KMS-11 (cell line): ENCODE measurements at regions not wholly inside any gene's neighbourhood (a gene's known extent, or its start where the extent isn't known, plus 50 kb on each side); places are given as distances from the start of the nearest gene placed in this dataset.
A peak's percentile ranks its signal among the peaks of the same experiment; 100 is the strongest.

Experiments used
- H2AFZ ChIP-seq: fragments of 200-600 bp; sonication (generic); 2 replicates; pipeline ENCODE4 v1.6.1; 2016; ENCODE audit warnings: antibody characterized with exemption, mixed run types, low read depth
- H3K27ac ChIP-seq: fragments of 200-600 bp; sonication (generic); 2 replicates; pipeline ENCODE4 v1.6.1; 2016; ENCODE audit warnings: mild to moderate bottlenecking, mixed run types
- H3K27me3 ChIP-seq: fragments of 200-600 bp; sonication (generic); 2 replicates; pipeline ENCODE4 v1.6.1; 2017; ENCODE audit warnings: mild to moderate bottlenecking, low read depth, mixed run types, moderate library complexity; ENCODE audit not compliant: insufficient read depth
- H3K36me3 ChIP-seq: fragments of 200-600 bp; sonication (generic); 2 replicates; pipeline ENCODE4 v1.6.1; 2017; ENCODE audit warnings: mild to moderate bottlenecking, mixed run types; ENCODE audit not compliant: insufficient read depth
- H3K4me1 ChIP-seq: fragments of 200-600 bp; sonication (generic); 2 replicates; pipeline ENCODE4 v1.6.1; 2016; ENCODE audit warnings: mild to moderate bottlenecking, low read depth, mixed run types; ENCODE audit not compliant: poor library complexity, severe bottlenecking
- H3K4me2 ChIP-seq: fragments of 200-600 bp; sonication (generic); 2 replicates; pipeline ENCODE4 v1.7.0; 2016; ENCODE audit warnings: mild to moderate bottlenecking, mixed run types
- H3K4me3 ChIP-seq: fragments of 200-600 bp; sonication (generic); IDR thresholded peaks from 2 replicates; pipeline ENCODE4 v1.6.1; 2017; ENCODE audit warnings: low read depth, low read length, mixed read lengths; ENCODE audit not compliant: insufficient read depth
- H3K79me2 ChIP-seq: fragments of 200-600 bp; sonication (generic); 2 replicates; pipeline ENCODE4 v1.6.1; 2016; ENCODE audit warnings: low read depth, mixed run types; ENCODE audit not compliant: insufficient read depth
- H3K9ac ChIP-seq: fragments of 200-600 bp; sonication (generic); 2 replicates; pipeline ENCODE4 v1.6.1; 2016; ENCODE audit warnings: mild to moderate bottlenecking, mixed run types
- H4K20me1 ChIP-seq: fragments of 200-600 bp; sonication (generic); 2 replicates; pipeline ENCODE4 v1.6.1; 2016; ENCODE audit warnings: mild to moderate bottlenecking, mixed run types; ENCODE audit not compliant: insufficient read depth
- TF ChIP-seq, protein P1 (sequence below): fragments of 200-600 bp; sonication (generic); conservative IDR thresholded peaks from 2 replicates; pipeline ENCODE4 v1.6.1; 2017; ENCODE audit warnings: low read depth, mild to moderate bottlenecking, antibody characterized with exemption, low read length, moderate library complexity, mixed read lengths

DNA sequence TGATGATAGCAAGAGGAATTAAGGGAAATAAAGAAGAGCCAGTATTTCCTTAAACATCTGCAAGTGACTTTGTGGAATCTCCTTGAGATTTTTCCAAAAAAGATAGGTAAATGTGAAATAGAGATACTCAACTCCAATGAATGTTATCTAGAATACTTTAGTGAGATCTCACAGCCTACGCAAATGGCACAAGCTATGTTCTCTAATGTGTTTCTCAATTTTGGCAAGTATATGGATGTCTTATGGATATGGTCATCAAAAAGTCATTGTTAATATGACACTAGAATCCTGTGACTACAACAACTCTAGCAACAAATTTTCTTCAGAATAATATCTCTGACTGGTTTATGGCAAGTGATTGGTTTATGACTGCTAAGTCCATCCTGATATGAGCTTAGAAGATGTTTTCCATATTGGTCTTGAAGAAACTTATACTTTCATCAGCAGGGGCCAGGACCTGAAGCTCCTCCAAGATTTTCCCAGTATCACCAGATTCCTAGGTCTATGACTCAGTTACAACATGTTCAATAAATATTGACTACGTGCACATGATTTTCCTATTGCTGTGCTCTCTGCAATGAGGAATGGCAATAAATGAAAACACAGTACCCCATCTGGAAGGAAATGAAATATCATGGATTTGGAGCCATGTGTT is 170.9 kb upstream of the THBS1 start:
- Histone ChIP-seq H3K27ac (no peak overlapping the region), H3K9ac (no peak overlapping the region)
- TF ChIP-seq, protein P1, sequence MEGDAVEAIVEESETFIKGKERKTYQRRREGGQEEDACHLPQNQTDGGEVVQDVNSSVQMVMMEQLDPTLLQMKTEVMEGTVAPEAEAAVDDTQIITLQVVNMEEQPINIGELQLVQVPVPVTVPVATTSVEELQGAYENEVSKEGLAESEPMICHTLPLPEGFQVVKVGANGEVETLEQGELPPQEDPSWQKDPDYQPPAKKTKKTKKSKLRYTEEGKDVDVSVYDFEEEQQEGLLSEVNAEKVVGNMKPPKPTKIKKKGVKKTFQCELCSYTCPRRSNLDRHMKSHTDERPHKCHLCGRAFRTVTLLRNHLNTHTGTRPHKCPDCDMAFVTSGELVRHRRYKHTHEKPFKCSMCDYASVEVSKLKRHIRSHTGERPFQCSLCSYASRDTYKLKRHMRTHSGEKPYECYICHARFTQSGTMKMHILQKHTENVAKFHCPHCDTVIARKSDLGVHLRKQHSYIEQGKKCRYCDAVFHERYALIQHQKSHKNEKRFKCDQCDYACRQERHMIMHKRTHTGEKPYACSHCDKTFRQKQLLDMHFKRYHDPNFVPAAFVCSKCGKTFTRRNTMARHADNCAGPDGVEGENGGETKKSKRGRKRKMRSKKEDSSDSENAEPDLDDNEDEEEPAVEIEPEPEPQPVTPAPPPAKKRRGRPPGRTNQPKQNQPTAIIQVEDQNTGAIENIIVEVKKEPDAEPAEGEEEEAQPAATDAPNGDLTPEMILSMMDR: no peak

DNA sequence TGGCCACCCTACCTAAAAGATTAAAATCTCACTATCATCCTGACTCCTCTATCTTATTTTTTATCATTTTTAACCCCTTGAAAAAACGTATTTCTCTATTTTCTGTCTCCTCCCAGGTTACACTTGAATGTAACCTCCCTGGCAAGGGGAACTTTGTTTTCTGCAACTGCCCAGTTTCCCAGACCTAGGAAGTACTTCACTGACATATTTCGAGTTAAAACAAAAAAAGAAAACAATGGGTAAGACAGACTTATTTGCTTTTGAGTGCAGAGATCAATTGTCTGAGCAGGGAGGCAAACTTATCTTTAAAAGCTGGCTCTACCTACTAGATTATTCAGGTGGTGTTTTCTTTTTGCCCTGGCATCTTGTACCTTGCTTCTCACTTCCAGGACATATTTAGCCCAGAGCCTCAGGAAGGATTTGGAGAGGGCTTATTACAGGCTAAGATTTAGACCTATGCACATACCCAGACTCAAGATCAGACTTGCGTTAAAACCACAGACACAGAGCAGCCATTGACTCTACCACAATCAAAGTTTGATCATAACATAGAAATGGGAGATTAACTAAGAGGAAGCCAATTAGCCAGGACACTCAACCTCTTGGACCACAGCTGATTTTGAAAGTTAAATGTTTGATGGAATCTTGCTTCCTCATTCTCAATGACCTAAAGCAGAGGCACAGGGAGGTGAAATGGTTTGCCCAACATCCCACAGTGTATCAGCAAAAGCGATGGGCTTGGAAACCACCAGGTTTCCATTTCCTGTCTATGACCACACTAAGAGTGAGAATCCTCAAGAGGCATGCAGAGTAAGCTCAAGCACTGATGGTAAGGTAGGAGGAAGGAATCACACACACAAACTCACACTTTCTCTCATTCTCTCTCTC is 169.5 kb upstream of the THBS1 start:
- Histone ChIP-seq H3K27me3 (no peaks in the 10 kb centered on the region; the same call in 1 of the 2 replicates), H4K20me1 (no peaks in the 10 kb centered on the region; the same call in 1 of the 2 replicates), H3K4me2 (peak overlapping the region; percentile 44), H3K4me1 (peaks cover 18% of the 10 kb centered on the region), H3K4me3 (no peak overlapping the region), H3K36me3 (no peaks in the 10 kb centered on the region), H3K79me2 (no peaks in the 10 kb centered on the region), H2AFZ (no peak overlapping the region), H3K27ac (no peak overlapping the region), H3K9ac (no peak overlapping the region)
- TF ChIP-seq, protein P1: no peak

More for the DNA sequence above, 170.9 kb upstream of the THBS1 start:
- H3K4me3 ChIP-seq: no peak overlapping the region
- no peaks in the 10 kb centered on the region; the same call in 1 of the 2 replicates for H4K20me1 ChIP-seq
- no peaks in the 10 kb centered on the region; the same call in 1 of the 2 replicates for H3K27me3 ChIP-seq
- no peaks in the 10 kb centered on the region for H3K36me3 ChIP-seq
- H3K4me1 ChIP-seq: peaks cover 18% of the 10 kb centered on the region
- H3K4me2 ChIP-seq: no peak overlapping the region
- no peaks in the 10 kb centered on the region for H3K79me2 ChIP-seq
- H2AFZ ChIP-seq: no peak overlapping the region

DNA sequence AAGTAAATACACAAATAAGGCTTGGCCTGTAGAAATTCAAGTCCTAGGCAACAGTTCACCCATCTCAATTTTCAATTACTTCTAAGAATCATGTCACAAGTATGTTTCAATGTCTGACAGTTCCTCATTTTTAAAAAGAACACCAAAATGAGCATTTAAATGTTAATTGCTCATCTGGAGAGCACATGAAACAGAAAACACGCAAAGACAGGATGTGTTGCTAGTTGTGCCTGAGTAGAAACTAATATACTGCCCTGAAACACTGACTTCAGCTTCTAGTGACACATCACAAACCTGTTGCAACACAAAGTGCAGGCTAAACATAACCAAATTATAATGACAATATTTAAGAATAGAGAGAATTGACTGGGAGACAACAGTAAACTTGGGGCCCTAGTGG is 167.3 kb upstream of the THBS1 start:
- no peaks in the 10 kb centered on the region for H3K79me2 ChIP-seq
- no peak overlapping the region for H3K4me3 ChIP-seq
- no peaks in the 10 kb centered on the region for H3K36me3 ChIP-seq
- H3K27ac ChIP-seq: no peak overlapping the region
- TF ChIP-seq, protein P1: no peak
- no peak overlapping the region for H3K4me2 ChIP-seq
- H3K4me1 ChIP-seq: peaks cover 18% of the 10 kb centered on the region
- H4K20me1 ChIP-seq: no peaks in the 10 kb centered on the region
- no peak overlapping the region for H2AFZ ChIP-seq
- no peak overlapping the region for H3K9ac ChIP-seq
- no peaks in the 10 kb centered on the region; the same call in 1 of the 2 replicates for H3K27me3 ChIP-seq

DNA sequence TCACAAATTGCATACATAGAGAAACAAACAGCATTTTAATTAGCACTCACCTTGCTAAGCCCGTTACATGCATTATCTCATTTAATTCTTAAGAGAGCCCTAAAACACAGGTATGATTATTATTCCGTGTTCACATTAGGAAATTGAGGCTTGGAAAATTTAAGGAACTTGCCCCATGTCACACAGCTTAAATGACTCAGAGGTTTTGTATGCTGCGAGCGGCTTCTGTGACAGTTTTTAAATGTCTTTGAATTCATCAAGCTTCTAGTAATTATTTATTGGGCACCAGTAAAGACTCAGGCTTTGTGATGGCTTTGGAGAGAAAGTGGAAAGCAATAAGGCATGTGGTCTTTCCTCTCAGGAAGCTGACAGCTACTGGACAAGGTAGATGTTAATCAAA is 166.7 kb upstream of the THBS1 start:
- no peak overlapping the region for H3K9ac ChIP-seq
- no peak overlapping the region for H3K4me3 ChIP-seq
- no peaks in the 10 kb centered on the region for H4K20me1 ChIP-seq
- H3K27me3 ChIP-seq: no peaks in the 10 kb centered on the region; the same call in 1 of the 2 replicates
- no peak overlapping the region for H2AFZ ChIP-seq
- H3K4me1 ChIP-seq: peaks cover 18% of the 10 kb centered on the region
- H3K27ac ChIP-seq: no peak overlapping the region
- H3K79me2 ChIP-seq: no peaks in the 10 kb centered on the region
- no peak overlapping the region for H3K4me2 ChIP-seq
- no peaks in the 10 kb centered on the region for H3K36me3 ChIP-seq
- TF ChIP-seq, protein P1: no peak
